ENCODE measurements at regions not wholly inside any gene's neighbourhood (a gene's known extent, or its start where the extent isn't known, plus 50 kb on each side); places are given as distances from the start of the nearest gene placed in this dataset.

DNA sequence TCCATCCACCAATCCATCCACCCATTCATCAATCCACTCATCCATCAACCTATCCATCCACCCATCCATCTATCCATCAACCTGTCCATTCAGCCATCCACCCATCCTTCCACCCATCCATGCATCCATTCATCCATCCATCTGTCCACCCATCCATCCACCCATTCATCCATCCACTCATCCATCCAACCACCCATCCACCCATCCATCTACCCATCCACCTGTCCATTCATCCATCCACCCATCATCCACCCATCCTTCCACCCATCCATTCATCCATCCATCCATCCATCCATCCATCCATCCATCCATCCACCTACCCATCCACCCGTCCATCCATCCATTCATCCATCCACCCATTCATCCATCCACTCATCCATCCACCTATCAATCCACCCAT lies 195.8 kb downstream of the NXNL2 start:
- ATAC-seq (ENCODE audit: insufficient number of reproducible peaks, low FRiP score, low read depth) (no peak), DNase-seq (ENCODE audit: low spot score) (no peak)
- Histone ChIP-seq H3K4me3 (no peak overlapping the region), H3K36me3 (no peaks in the 10 kb centered on the region), H3K9me3 (no peaks in the 10 kb centered on the region), H3K4me1 (ENCODE audit: control insufficient read depth in 1 of 2, low read depth in 2 of 2) (peaks cover 23 to 35% of the 10 kb centered on the region in 2 donors), H3K27ac (no peak overlapping the region), H3K27me3 (replicated peaks; ENCODE audit: insufficient read depth) (no peaks in the 10 kb centered on the region)
- TF ChIP-seq, protein P1, sequence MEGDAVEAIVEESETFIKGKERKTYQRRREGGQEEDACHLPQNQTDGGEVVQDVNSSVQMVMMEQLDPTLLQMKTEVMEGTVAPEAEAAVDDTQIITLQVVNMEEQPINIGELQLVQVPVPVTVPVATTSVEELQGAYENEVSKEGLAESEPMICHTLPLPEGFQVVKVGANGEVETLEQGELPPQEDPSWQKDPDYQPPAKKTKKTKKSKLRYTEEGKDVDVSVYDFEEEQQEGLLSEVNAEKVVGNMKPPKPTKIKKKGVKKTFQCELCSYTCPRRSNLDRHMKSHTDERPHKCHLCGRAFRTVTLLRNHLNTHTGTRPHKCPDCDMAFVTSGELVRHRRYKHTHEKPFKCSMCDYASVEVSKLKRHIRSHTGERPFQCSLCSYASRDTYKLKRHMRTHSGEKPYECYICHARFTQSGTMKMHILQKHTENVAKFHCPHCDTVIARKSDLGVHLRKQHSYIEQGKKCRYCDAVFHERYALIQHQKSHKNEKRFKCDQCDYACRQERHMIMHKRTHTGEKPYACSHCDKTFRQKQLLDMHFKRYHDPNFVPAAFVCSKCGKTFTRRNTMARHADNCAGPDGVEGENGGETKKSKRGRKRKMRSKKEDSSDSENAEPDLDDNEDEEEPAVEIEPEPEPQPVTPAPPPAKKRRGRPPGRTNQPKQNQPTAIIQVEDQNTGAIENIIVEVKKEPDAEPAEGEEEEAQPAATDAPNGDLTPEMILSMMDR (IDR thresholded peaks at IDR 0.05) = no peak

DNA sequence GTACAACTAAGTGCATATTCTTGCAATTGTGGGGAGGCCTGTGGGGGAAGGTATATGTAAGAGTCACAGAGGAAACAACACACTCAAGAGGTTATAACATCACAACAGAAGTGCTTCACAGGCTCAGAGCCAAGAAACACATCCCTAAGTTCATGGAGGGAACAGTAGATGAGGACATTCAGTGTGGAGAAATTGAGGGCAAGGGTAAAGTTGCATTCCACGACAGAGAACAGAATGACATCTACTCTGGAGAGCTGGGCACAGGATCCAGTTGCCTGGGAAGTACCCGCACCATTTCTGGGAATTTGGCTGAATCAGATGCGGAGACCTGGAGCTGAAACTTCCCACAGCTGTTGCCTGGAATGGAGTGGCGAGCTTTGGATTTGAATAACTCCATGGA lies 197.2 kb downstream of the NXNL2 start:
- peaks cover 23 to 35% of the 10 kb centered on the region in 2 donors for H3K4me1 ChIP-seq (ENCODE audit: control insufficient read depth in 1 of 2, low read depth in 2 of 2)
- H3K9me3 ChIP-seq = no peaks in the 10 kb centered on the region
- TF ChIP-seq, protein P1 (IDR thresholded peaks at IDR 0.05) = no peak
- H3K27ac ChIP-seq = peak overlapping the region; percentile 44 to 75
- ATAC-seq (ENCODE audit: insufficient number of reproducible peaks, low FRiP score, low read depth) = peak; percentile 65
- H3K4me3 ChIP-seq = no peak overlapping the region
- no peaks in the 10 kb centered on the region for H3K36me3 ChIP-seq
- peak; percentile 46 for DNase-seq (ENCODE audit: low spot score)
- H3K27me3 ChIP-seq (replicated peaks; ENCODE audit: insufficient read depth) = no peaks in the 10 kb centered on the region

DNA sequence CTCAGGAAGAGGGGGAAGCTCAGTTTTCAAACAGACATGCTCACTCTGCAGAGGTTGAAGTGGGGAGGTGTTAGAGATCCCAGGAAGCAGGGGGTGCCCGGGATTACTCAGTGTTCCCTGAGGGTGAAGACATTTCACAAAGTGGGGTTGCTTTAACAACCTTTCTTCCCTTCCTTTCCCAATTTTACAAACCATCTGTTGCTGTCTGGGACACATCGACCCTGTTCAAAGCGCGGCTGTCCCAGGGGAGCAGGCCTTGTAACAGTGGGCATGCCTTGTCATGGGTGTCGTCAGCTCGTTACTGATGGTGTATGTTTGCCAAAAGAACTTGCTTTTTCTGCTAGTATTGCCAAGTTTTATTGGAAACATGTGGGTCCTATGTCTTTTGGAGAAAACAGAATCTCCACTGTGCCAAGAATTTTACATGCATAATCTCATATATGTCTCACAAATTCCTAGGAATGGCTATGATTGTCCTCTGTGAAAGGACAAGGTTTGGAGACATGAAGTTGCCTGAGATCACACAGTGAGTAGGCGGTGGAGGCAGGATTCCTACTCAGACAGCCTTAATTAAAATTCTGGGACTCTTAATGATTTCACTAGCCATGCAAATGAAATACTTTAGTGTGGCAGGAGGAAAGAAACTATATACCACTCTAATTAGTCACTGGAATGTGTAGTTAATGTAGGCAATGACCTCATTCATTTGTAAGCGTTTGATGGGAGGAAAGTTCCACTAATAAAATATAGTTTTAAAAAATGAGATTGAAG lies 198.9 kb downstream of the NXNL2 start:
- H3K27me3 ChIP-seq (replicated peaks; ENCODE audit: insufficient read depth) = no peaks in the 10 kb centered on the region
- DNase-seq (ENCODE audit: low spot score) = peak; percentile 38
- H3K27ac ChIP-seq = peak overlapping the region in 1 of 2 donors; percentile 72
- H3K4me1 ChIP-seq (ENCODE audit: control insufficient read depth in 1 of 2, low read depth in 2 of 2) = peaks cover 23 to 35% of the 10 kb centered on the region in 2 donors
- H3K9me3 ChIP-seq = no peaks in the 10 kb centered on the region
- no peak for ATAC-seq (ENCODE audit: insufficient number of reproducible peaks, low FRiP score, low read depth)
- H3K36me3 ChIP-seq = no peaks in the 10 kb centered on the region
- TF ChIP-seq, protein P1 (IDR thresholded peaks at IDR 0.05) = no peak
- no peak overlapping the region for H3K4me3 ChIP-seq

DNA sequence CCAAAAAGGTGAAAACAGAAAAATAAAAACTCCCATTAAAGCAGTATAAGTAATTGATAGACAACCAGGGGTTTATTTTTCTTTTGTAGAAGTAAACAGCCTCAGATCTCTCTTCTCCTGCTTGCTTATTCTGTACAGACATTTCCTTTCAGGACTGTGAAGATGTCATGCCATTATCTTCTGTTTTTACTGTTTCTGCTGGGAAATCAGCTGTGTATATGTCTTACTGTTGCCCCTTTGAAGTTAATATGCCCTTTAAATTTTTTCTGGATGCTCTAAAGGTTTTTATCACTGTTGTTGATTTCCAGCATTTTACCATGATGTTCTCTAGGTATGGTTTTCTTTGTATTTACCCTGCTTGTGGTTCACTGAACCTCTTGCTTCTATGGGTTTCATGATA lies 199.5 kb downstream of the NXNL2 start:
- TF ChIP-seq, protein P1 (IDR thresholded peaks at IDR 0.05) = no peak
- H3K9me3 ChIP-seq = no peaks in the 10 kb centered on the region
- no peaks in the 10 kb centered on the region for H3K27me3 ChIP-seq (replicated peaks; ENCODE audit: insufficient read depth)
- no peak for DNase-seq (ENCODE audit: low spot score)
- H3K36me3 ChIP-seq = no peaks in the 10 kb centered on the region
- no peak for ATAC-seq (ENCODE audit: insufficient number of reproducible peaks, low FRiP score, low read depth)
- peaks cover 23 to 35% of the 10 kb centered on the region in 2 donors for H3K4me1 ChIP-seq (ENCODE audit: control insufficient read depth in 1 of 2, low read depth in 2 of 2)
- H3K27ac ChIP-seq = no peak overlapping the region
- no peak overlapping the region for H3K4me3 ChIP-seq

DNA sequence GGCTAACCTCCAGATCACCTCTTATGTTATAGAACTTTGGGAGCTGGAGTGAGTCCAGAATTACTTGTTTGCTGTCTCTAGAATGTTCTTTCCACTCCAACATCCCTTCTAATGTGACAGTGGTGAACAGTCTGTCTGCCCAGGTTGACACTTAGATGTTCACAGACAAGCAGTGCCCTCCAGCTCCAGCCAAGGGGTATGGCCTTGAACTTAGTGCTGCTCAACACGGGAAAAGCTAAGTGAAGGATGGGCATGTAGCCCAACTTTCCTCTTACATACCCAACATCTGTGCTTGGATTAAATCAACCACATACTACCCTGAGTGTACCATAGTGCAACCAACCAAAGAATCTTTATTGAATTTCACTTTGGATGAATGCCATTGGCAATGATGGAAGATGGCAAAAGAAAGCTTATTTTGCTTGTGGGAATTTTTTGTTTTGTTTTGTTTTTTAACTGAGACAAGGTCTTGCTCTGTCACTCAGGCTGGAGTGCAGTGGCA lies 201.2 kb downstream of the NXNL2 start:
- H3K9me3 ChIP-seq = no peaks in the 10 kb centered on the region
- DNase-seq (ENCODE audit: low spot score) = no peak
- H3K36me3 ChIP-seq = no peaks in the 10 kb centered on the region
- no peak overlapping the region for H3K27ac ChIP-seq
- TF ChIP-seq, protein P1 (IDR thresholded peaks at IDR 0.05) = no peak
- ATAC-seq (ENCODE audit: insufficient number of reproducible peaks, low FRiP score, low read depth) = no peak
- H3K4me1 ChIP-seq (ENCODE audit: control insufficient read depth in 1 of 2, low read depth in 2 of 2) = peaks cover 23 to 34% of the 10 kb centered on the region in 2 donors
- no peaks in the 10 kb centered on the region for H3K27me3 ChIP-seq (replicated peaks; ENCODE audit: insufficient read depth)
- no peak overlapping the region for H3K4me3 ChIP-seq

All from thoracic aorta (tissue), 2 donors.